ENCODE measurements at regions not wholly inside any gene's neighbourhood (a gene's known extent, or its start where the extent isn't known, plus 50 kb on each side); places are given as distances from the start of the nearest gene placed in this dataset.
"Not testable (repeated sequence)": the region's sequence is repeated elsewhere in the genome, so short reads cannot be mapped to it uniquely, and the experiment has no call there.

GRCh38 chr21:32083197-32083596 is 195.7 kb downstream of the MIS18A start:
- Histone ChIP-seq H3K9me3 (no peaks in the 10 kb centered on the region), H3K27ac (no peak overlapping the region), H3K36me3 (no peaks in the 10 kb centered on the region), H3K4me3 (no peak overlapping the region), H3K27me3 (no peaks in the 10 kb centered on the region), H3K4me1 (no peaks in the 10 kb centered on the region)
- ATAC-seq = no peak
- in situ Hi-C loops (cut with MboI; ENCODE audit: low sequenced_read_pairs in 4 of 4) (no loop called here), intact Hi-C loops (cut with DNase I; ENCODE audit: low total_unique reads) (no loop called here)
- DNase-seq = no peak
- TF ChIP-seq, protein P1, sequence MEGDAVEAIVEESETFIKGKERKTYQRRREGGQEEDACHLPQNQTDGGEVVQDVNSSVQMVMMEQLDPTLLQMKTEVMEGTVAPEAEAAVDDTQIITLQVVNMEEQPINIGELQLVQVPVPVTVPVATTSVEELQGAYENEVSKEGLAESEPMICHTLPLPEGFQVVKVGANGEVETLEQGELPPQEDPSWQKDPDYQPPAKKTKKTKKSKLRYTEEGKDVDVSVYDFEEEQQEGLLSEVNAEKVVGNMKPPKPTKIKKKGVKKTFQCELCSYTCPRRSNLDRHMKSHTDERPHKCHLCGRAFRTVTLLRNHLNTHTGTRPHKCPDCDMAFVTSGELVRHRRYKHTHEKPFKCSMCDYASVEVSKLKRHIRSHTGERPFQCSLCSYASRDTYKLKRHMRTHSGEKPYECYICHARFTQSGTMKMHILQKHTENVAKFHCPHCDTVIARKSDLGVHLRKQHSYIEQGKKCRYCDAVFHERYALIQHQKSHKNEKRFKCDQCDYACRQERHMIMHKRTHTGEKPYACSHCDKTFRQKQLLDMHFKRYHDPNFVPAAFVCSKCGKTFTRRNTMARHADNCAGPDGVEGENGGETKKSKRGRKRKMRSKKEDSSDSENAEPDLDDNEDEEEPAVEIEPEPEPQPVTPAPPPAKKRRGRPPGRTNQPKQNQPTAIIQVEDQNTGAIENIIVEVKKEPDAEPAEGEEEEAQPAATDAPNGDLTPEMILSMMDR (IDR thresholded peaks at IDR 0.05 in 4 of 5, conservative IDR thresholded peaks at IDR 0.05 in 1 of 5) = no peak
- TF ChIP-seq POLR2A (IDR thresholded peaks at IDR 0.05) = no peak

DNA sequence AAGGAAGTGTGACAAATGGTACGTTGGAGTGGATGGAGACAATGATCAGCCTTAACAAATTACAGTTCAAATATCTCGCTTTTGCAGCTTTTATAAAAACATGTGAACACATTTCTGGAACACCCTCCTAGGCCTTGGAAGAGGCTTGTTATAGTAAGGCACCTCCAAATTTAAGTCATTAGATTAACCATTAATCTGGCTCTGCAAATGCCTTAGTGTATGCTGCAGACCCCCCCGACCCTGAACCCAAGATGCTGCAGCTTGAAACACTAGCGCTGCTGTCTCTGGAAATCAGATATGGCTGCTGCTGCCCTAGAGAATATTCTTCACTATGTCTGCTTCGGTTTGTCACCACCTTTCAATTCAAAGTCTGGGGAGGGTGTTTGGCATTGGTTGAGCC is 196.4 kb downstream of the MIS18A start:
- in situ Hi-C loops (cut with MboI; ENCODE audit: low sequenced_read_pairs in 4 of 4) = no loop called here
- TF ChIP-seq, protein P1 (IDR thresholded peaks at IDR 0.05 in 4 of 5, conservative IDR thresholded peaks at IDR 0.05 in 1 of 5) = no peak
- TF ChIP-seq POLR2A (IDR thresholded peaks at IDR 0.05) = no peak
- ATAC-seq = no peak
- no peaks in the 10 kb centered on the region for H3K9me3 ChIP-seq
- H3K36me3 ChIP-seq = no peaks in the 10 kb centered on the region
- DNase-seq = no peak
- H3K27me3 ChIP-seq = no peaks in the 10 kb centered on the region
- H3K4me1 ChIP-seq = no peaks in the 10 kb centered on the region
- intact Hi-C loops (cut with DNase I; ENCODE audit: low total_unique reads) = no loop called here
- H3K27ac ChIP-seq = no peak overlapping the region
- H3K4me3 ChIP-seq = no peak overlapping the region

DNA sequence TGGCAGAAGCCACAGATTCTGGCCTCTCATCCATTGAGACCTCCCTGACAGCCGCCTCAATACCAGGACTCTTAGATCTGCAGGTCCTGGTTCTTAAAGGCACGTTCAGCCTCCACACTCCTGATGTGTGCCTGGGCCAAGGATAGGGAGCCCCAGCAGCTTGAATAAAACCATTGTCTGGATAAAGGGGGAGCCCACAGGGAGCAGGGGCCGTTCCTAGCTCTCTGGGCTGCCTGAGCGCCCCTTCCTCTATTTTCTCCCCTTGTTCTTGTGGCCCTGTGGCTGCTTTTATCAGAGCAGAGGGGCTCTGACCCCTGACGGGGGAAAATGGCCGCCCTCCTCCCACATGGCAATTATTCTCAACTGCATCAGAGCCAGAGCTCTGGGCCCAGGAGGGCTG is 200.8 kb downstream of the HUNK start:
- no peak for ATAC-seq
- H3K4me1 ChIP-seq = no peaks in the 10 kb centered on the region
- no peaks in the 10 kb centered on the region for H3K36me3 ChIP-seq
- H3K27ac ChIP-seq = no peak overlapping the region
- TF ChIP-seq POLR2A (IDR thresholded peaks at IDR 0.05) = no peak
- TF ChIP-seq, protein P1 (IDR thresholded peaks at IDR 0.05 in 4 of 5, conservative IDR thresholded peaks at IDR 0.05 in 1 of 5) = no peak
- no peak overlapping the region for H3K4me3 ChIP-seq
- no peaks in the 10 kb centered on the region for H3K9me3 ChIP-seq
- DNase-seq = no peak
- intact Hi-C loops (cut with DNase I; ENCODE audit: low total_unique reads) = no loop called here
- H3K27me3 ChIP-seq = no peaks in the 10 kb centered on the region
- in situ Hi-C loops (cut with MboI; ENCODE audit: low sequenced_read_pairs in 4 of 4) = no loop called here

DNA sequence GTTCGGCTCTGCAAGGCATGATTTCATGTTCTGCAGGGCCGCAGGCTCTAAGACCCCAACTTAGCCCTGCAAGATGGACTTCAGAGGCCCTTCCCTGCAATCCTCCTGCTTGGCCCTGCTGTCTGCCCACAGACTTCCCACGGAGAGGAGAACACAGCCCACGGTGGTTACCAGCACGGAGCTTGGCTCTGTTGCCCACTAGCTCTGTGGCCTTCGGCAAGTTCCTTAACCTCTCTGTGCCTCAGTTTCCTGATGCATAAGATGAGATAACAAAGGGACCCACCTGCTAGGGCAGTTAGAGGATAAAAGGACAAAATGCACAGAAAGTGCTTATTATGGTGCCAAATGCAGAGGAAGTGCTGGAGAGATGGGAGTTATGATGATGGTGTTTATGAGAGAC is 200.4 kb downstream of the HUNK start:
- TF ChIP-seq, protein P1 (IDR thresholded peaks at IDR 0.05 in 4 of 5, conservative IDR thresholded peaks at IDR 0.05 in 1 of 5) = no peak
- TF ChIP-seq POLR2A (IDR thresholded peaks at IDR 0.05) = no peak
- Histone ChIP-seq H3K4me3 (no peak overlapping the region), H3K27me3 (no peaks in the 10 kb centered on the region), H3K27ac (no peak overlapping the region), H3K36me3 (no peaks in the 10 kb centered on the region), H3K9me3 (no peaks in the 10 kb centered on the region), H3K4me1 (no peaks in the 10 kb centered on the region)
- intact Hi-C loops (cut with DNase I; ENCODE audit: low total_unique reads) (no loop called here), in situ Hi-C loops (cut with MboI; ENCODE audit: low sequenced_read_pairs in 4 of 4) (no loop called here)
- no peak for ATAC-seq
- DNase-seq = no peak

- in situ Hi-C loops (cut with MboI; ENCODE audit: low sequenced_read_pairs in 4 of 4); ATAC-seq; DNase-seq; H3K4me3 ChIP-seq; H3K9me3 ChIP-seq; H3K36me3 ChIP-seq; H3K4me1 ChIP-seq; H3K27ac ChIP-seq; H3K27me3 ChIP-seq; intact Hi-C loops (cut with DNase I; ENCODE audit: low total_unique reads): not testable (repeated sequence)
These were observed 198.8 kb downstream of the HUNK start for GRCh38 chr21:32071620-32072019.

All from gastrocnemius medialis (tissue), 4 donors.